GM18519 (cell line): ENCODE measurements at regions not wholly inside any gene's neighbourhood (a gene's known extent, or its start where the extent isn't known, plus 50 kb on each side); places are given as distances from the start of the nearest gene placed in this dataset.

Experiments
- ATAC-seq: cut with Tn5 transposase; IDR thresholded peaks from one replicate; pipeline ENCODE4 v1.9.1; 2021; ENCODE audit warnings: mild to moderate bottlenecking, moderate library complexity; ENCODE audit not compliant: unreplicated experiment, low FRiP score

DNA sequence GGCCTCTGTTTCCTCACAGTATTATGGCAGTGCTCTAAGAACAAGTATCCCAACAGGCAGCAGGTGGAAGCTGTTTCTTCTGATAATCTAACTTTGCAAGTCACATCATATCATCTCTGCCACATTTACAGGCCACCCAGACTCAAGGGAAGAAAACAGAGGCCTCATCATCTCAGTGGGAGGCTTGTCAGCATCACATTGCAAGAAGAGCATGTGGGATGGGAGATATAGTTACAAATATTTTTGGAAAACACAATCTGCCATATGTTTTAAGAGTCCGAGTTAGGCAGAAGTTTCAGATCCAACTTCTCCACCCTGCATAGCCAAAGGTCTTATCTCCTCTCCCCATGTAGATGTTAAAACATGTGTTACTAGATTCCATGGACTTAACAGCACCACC lies 130.4 kb upstream of the PDE1C start:
- no peak for ATAC-seq

DNA sequence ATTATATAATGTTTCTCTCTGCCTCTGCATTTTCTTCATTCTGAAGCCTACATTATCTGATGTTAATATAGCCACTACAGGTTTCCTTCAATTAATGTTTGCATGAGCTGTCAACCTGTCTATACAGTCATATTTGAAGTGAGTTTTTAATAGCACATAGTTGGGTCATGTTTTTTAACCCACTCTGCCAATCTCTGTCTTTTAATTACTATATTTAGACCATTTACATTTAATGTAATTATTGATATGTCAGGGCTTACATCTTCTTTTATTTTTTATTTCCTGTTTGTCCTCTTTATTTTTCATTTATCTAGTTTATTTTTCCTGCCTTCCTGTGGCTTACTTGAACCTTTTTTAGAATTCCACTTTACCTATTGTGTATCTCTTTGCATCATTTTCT lies 124.3 kb upstream of the PDE1C start:
- ATAC-seq, result no peak

DNA sequence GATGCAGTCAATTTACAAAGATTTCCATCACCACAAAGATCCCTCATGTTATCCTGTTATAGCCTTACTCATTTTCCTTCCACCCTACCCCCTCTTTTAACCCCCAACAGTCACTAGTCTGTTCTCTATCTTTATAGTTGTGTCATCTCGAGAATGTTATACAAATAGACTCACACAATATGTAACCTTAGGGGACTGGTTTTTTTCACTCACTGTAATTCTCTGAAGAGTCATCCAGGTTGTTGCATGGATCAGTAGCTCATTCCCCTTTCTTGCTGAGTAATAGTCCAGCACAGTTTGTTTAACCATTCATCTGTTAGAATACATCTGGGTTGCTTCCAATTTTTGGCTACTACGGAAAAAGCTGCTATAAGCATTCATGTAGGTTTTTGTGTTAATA lies 121.1 kb upstream of the PDE1C start:
- ATAC-seq, result no peak

- ATAC-seq, result no peak
Observed at GRCh38 chr7:32179567-32179966, 109.4 kb upstream of the PDE1C start.

GRCh38 chr7:32178677-32179366 lies 108.6 kb upstream of the PDE1C start:
- ATAC-seq, result no peak

DNA sequence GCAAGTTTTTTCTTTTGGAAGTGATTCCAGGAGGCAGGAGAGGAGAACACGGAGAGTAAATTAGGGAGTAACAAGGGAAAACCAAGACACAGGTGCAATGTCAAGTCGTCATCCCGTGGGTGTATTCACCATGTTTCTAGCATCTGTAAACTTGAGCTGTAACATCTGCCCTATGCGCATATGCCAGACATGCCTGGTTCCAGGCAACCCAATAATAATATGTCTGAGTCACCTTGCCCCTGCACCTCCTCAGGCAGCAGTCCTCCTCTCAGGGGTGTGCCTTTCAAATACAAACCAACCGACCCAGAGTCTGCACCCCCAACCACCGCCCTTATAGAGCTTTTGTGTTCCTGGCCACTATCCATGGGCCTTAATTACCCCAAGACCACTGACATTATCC lies 107.0 kb upstream of the PDE1C start:
- no peak for ATAC-seq

DNA sequence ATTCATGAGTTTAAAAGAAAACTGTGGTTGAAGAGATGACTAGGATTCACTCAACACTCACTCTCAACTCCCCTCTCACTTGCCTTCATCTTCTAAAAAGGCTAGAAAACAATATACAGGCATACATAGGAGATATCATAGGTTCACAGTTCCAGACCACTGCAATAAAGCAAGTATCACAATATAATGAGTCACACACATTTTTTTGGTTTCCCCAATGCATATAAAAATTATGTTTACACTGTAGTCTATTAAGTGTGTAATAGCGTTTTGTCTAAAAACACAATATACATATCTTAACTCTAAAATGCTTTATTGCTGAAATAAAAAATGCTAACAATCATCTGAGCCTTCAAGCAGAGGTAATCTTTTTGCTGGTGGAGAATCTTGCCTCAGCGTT lies 104.9 kb upstream of the PDE1C start:
- ATAC-seq, result no peak

GRCh38 chr7:32171248-32171647 lies 101.0 kb upstream of the PDE1C start:
- no peak for ATAC-seq

- no peak for ATAC-seq
Observed at GRCh38 chr7:32170838-32171237, 100.6 kb upstream of the PDE1C start.

DNA sequence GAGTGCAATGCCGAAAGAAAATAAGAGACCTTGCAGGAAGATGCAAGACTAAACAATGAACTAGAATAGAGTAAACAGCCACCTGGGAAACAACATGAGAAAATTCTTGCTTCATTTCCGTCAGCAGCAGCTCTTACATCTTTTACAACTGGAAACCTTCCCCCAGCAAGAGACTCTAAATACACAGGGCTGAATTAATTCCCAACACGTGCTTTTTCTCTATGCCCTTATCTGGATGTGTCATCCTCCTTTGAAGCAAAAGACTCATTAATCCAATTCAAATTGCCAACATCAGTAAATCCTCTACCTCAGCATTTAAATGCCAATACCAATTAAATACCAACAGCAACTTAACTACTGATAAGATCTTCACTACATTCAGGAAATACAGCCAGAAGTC lies 99.0 kb upstream of the PDE1C start:
- no peak for ATAC-seq

GRCh38 chr7:32167815-32168214 lies 97.6 kb upstream of the PDE1C start:
- no peak for ATAC-seq

DNA sequence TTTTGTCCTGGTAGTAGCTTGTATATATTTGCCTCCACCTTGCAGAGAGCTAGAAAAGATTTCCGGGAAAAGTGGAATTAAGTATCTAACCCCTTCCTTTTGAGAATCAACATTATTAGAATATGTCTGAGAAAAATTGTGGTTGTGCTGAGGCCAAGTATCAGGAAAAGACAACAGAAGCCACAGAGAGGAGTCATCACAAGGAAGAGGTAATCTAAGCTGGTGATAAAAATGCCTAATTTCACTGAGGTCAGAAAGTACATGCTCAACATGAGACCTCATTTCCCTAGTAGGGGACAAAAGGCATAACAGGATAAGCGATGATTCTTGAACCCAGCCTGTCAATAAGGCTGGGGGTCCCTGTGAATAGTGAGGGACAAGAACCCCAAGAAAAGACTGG lies 97.0 kb upstream of the PDE1C start:
- ATAC-seq, result no peak

GRCh38 chr7:32164341-32164996 lies 94.3 kb upstream of the PDE1C start:
- no peak for ATAC-seq

DNA sequence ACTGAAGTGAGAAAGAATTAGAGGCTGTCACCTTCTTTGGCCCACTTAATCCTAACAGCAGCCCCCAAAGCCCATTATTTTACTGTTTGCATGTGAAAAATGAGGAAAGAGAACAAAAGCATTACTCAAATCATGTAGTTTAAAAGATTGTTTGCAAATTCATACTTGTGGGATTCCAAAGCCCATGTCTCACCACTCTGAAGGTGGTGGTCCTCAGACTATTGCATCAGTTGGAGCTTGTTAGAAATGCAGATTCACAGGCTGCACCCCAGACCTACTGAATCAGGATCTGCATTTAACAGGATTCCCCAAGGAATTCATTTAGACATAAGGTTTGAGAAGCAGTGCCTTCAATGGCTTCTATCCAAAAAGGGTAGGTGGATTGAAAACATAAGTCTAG lies 93.7 kb upstream of the PDE1C start:
- ATAC-seq, result no peak

GRCh38 chr7:32163141-32163806 lies 93.1 kb upstream of the PDE1C start:
- no peak for ATAC-seq

GRCh38 chr7:32161708-32162107 lies 91.5 kb upstream of the PDE1C start:
- no peak for ATAC-seq

DNA sequence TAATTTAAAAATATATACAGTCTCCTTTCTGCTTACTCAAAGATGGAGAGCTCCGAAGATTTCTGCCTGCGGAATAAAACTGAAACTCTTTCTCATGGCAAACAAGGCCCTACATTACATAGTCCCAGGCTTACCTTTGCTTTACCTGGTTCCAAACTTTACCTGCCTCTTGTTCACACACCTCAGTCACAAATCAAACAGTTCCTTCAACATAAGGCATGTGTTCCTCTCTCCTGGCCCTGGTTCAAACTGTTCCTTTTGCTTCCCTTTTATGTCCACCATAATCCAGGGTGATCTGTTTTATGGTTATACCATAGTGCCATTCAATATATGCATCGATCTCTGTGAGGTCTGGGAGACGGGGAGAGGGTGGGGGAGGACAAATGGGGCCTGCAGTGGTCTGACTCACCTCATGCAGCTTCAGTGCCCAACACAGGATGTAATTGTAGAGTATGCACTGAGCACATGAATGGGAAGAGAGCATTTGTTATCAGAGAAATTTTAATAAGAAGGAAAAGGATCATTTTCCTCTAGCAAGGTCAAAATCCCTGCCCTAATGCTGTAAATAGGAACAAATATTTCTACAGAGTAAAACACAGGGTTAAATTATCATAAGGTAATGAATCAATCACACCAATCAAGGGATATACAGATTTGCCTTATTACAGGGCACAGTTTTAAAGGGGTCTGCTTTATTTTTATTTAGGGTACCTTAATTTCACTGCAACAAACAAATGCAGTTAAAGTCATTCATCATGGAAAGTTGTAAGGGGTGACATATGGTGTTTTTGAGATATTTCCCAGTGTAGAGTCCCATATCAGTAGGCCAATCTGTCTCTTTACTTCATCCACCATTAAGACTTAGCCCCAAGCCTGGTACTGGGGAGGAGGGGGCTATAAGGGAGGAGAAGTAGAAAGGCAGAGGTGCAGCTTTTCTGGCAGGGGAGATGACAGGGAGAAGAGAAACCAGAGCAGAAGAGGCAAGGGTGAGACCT lies 88.8 kb upstream of the PDE1C start:
- ATAC-seq, result no peak

DNA sequence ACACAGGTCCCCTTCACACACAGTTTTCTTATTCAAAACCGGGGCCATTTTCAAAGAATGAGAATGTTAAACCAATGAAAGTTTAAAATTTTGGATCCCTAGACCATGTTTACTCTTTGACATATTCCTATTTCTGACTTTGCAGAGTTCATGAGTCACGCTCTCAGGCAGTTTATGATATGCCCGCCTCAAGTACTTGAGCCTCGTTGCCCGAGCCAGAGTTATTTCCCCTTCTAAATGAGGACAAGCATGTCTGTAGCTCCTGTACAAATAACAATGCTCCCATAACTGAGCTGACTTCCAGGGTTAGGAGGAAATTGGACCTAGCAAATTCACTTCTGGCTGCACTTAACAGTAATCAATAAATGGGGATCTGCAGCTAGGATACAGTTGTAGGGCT lies 87.9 kb upstream of the PDE1C start:
- ATAC-seq, result no peak

DNA sequence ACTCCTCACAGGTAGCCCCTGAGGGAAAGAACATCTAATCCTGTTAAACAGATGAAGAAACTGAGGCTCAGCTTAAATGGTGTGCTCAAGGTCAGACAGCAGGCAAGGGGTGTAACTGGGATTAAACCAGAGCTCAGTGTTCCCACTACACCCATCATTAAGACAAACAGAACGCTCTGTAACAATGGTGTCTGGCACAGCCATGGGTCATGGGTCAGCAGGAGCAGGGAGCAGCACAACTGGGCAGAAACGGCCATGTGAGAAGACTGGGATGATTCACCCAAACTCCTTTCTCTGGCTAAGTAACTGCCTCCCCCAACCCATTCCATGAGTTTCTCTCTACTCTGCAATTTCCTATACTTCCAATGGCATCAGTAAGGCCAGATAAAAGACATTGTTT lies 85.5 kb upstream of the PDE1C start:
- ATAC-seq, result no peak

DNA sequence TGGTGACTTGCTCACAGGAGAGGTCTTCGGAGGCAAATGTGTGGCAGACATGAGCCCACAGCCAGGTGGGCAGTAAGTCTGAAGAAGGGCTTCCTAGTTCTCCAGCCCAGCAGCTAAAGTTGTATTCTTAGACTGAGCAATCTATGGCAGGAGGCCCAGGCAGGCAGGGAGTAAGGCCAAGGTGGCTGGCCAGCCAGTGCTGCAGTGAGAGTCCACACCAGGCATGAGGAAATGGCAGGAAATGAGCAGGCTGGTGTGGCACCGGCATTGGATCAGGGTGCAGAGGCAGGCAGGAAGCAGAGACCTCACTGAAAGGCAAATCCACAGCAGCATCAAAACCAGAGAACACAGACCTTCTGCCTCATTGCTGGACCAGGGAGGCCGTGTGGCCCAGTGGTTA lies 84.6 kb upstream of the PDE1C start:
- no peak for ATAC-seq

DNA sequence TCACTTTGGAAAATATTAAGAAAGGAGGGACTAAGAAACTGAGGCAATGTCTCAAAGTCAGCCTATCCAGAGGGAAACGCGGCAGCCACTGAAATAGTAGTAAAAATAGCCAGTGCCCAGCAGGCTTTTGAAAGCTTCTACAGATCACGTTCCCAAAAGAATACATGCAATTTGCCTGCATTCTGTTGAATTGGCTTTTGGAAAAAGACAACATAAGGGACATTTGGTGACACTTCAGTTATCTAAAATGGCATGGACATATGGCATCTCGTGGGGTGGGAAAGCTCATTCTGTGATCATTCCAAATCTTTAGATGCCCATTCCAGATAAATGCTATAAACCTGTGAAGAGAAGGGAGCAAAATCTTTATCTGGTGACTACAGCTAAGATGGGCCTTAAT lies 82.8 kb upstream of the PDE1C start:
- ATAC-seq, result no peak
